ENCODE measurements at regions not wholly inside any gene's neighbourhood (a gene's known extent, or its start where the extent isn't known, plus 50 kb on each side); places are given as distances from the start of the nearest gene placed in this dataset.

- no peak for TF ChIP-seq CTCF (IDR thresholded peaks at IDR 0.05)
Observed at GRCh38 chr2:6072276-6072675, 380.1 kb downstream of the SOX11 start.

- no peak for TF ChIP-seq CTCF (IDR thresholded peaks at IDR 0.05)
Observed at GRCh38 chr2:6072768-6073167, 380.6 kb downstream of the SOX11 start.

- no peak for TF ChIP-seq CTCF (IDR thresholded peaks at IDR 0.05)
Observed at GRCh38 chr2:6073191-6074088, 381.3 kb downstream of the SOX11 start.

- no peak for TF ChIP-seq CTCF (IDR thresholded peaks at IDR 0.05)
Observed at GRCh38 chr2:6074089-6074643, 382.0 kb downstream of the SOX11 start.

- no peak for TF ChIP-seq CTCF (IDR thresholded peaks at IDR 0.05)
Observed at GRCh38 chr2:6077585-6077984, 385.4 kb downstream of the SOX11 start.

GRCh38 chr2:6078414-6078813, 386.2 kb downstream of the SOX11 start:
- TF ChIP-seq CTCF (IDR thresholded peaks at IDR 0.05) = no peak

- no peak for TF ChIP-seq CTCF (IDR thresholded peaks at IDR 0.05)
Observed at GRCh38 chr2:6079405-6079804, 387.2 kb downstream of the SOX11 start.

All from LNCAP (cell line).